Transverse colon (tissue), 4 donors: ENCODE measurements at regions not wholly inside any gene's neighbourhood (a gene's known extent, or its start where the extent isn't known, plus 50 kb on each side); places are given as distances from the start of the nearest gene placed in this dataset.

Experiments used
- DNase-seq: peaks from one replicate; pipeline ENCODE4 v3.0.0-alpha.2; 2019
- H3K27ac ChIP-seq, 4 donors: fragments of 200-600 bp; sonication (generic); 2 replicates each; pipeline ENCODE4 v1.5.1; 2016 to 2018; ENCODE audit warnings: inconsistent platforms in 4 of 4
- H3K27me3 ChIP-seq: fragments of 200-600 bp; sonication (generic); 2 replicates; pipeline ENCODE4 v1.5.1; 2017; ENCODE audit warnings: inconsistent platforms
- H3K36me3 ChIP-seq, 4 donors: fragments of 200-600 bp; sonication (generic); 2 replicates each; pipeline ENCODE4 v1.5.1; 2017 to 2019; ENCODE audit warnings: inconsistent platforms in 4 of 4
- H3K4me1 ChIP-seq, 4 donors: fragments of 200-600 bp; sonication (generic); 2 replicates each; pipeline ENCODE4 v1.5.1; 2017 to 2020; ENCODE audit warnings: inconsistent platforms in 4 of 4
- H3K4me3 ChIP-seq, 4 donors: fragments of 200-600 bp; sonication (generic); 1 replicate in 1 of 4; 2 replicates in 3 of 4; pipeline versions ENCODE4 v1.5.1 to v1.6.1; 2017 to 2019; ENCODE audit warnings: inconsistent platforms in 4 of 4
- H3K9me3 ChIP-seq, 2 donors: fragments of 200-600 bp; sonication (generic); 2 replicates each; pipeline ENCODE4 v1.5.1; 2017 to 2019; ENCODE audit warnings: inconsistent platforms in 2 of 2
- EP300 ChIP-seq: sonication (generic); formaldehyde crosslinking; IDR thresholded peaks from one replicate; pipeline ENCODE4 v1.6.1; 2017; ENCODE audit warnings: antibody characterized with exemption, low read depth
- POLR2A ChIP-seq: fragments of 450-650 bp; IDR thresholded peaks from one replicate; pipeline ENCODE4 v1.6.1; 2016; ENCODE audit warnings: antibody characterized with exemption, mild to moderate bottlenecking, moderate library complexity
- POLR2AphosphoS5 ChIP-seq, 3 donors: sonication (generic); formaldehyde crosslinking; IDR thresholded peaks; one replicate each; pipeline ENCODE4 v1.6.1; 2016; ENCODE audit warnings: antibody characterized with exemption in 3 of 3
- WGBS, 2 donors: methylation state at CpG; one replicate each; pipeline ENCODE4 v1.1.5; 2018; ENCODE audit warnings: low coverage in 1 of 2; 5-methylcytosine and 5-hydroxymethylcytosine counted together
- in situ Hi-C, 4 donors: fragments of 200-750 bp; cut with MboI; loops; one replicate each; pipeline versions ENCODE4 v1.15.0 to v1.15.1; 2017; ENCODE audit warnings: low sequenced_read_pairs in 3 of 4, low pct_ligation_motif_present in 1 of 4, low pct_unique_long_range_greater_than_20kb in 1 of 4
- intact Hi-C: fragments of 100-400 bp; cut with DNase I; formaldehyde crosslinking; loops from one replicate; pipeline ENCODE4 v1.15.1; 2023; ENCODE audit warnings: low total_unique reads
- TF ChIP-seq, protein P1 (sequence below), 5 experiments: fragments of 200-600 bp in 3 of 5; fragments of 450-650 bp in 2 of 5; sonication (generic) in 3 of 5; IDR thresholded peaks; 1 replicate in 2 of 5; 2 replicates in 3 of 5; pipeline ENCODE4 v1.5.1; 2016 to 2017; ENCODE audit warnings: antibody characterized with exemption in 5 of 5, inconsistent platforms in 3 of 5, mild to moderate bottlenecking in 2 of 5, moderate library complexity in 1 of 5

DNA sequence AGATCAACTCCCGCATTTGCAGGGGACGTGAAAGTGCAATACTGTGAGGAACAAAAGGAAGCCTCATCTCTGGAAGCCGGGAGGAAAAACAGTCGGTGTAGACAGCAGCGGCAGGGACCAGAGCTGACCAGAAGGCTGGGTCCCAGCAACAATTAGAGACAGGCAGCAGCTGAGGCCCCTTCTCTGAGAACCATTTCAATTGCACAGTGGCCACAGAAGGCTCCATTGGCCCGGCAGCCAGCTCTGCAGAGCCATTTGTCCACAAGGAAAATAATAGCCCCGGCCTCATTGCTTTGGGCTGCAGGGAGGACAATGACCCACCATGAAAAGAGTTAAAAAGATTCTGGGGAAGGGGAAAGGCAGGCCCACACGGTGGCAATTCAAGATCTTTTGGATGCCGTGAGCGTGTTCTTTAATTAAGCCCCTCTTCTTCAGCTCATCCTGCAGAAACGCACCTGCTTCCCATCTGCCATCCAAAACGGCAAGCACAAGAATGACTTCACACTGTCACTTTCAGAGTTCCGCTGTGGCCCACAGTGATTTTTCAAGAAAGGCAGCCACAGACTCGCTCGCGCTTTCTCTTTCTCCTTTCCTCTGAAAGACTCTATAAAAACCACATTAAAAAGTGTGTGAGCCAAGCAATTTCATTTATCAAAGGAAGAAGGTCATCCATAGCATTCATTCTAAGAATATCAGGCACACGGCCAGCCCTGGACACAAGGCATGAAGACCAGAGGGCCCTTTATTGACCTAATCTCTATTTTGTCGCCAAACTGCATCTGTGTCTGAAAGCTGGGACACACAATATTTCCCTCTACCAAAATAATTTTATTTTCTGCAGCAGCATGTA is 293.6 kb downstream of the SOX11 start:
- H3K27ac ChIP-seq = no peak overlapping the region
- no peaks in the 10 kb centered on the region for H3K36me3 ChIP-seq
- H3K4me3 ChIP-seq = no peak overlapping the region
- TF ChIP-seq, protein P1, sequence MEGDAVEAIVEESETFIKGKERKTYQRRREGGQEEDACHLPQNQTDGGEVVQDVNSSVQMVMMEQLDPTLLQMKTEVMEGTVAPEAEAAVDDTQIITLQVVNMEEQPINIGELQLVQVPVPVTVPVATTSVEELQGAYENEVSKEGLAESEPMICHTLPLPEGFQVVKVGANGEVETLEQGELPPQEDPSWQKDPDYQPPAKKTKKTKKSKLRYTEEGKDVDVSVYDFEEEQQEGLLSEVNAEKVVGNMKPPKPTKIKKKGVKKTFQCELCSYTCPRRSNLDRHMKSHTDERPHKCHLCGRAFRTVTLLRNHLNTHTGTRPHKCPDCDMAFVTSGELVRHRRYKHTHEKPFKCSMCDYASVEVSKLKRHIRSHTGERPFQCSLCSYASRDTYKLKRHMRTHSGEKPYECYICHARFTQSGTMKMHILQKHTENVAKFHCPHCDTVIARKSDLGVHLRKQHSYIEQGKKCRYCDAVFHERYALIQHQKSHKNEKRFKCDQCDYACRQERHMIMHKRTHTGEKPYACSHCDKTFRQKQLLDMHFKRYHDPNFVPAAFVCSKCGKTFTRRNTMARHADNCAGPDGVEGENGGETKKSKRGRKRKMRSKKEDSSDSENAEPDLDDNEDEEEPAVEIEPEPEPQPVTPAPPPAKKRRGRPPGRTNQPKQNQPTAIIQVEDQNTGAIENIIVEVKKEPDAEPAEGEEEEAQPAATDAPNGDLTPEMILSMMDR (IDR thresholded peaks at IDR 0.05) = no peak
- TF ChIP-seq POLR2A (no peak), EP300 (no peak), POLR2AphosphoS5 (IDR thresholded peaks at IDR 0.05) (no peak)
- intact Hi-C loops (no loop called here), in situ Hi-C loops (no loop called here)
- DNase-seq = no peak
- WGBS, 2 donors = 84 to 88% methylated on average over 6 to 18 of the region's 18 CpGs
- no peaks in the 10 kb centered on the region for H3K9me3 ChIP-seq
- H3K4me1 ChIP-seq = no peaks in the 10 kb centered on the region
- H3K27me3 ChIP-seq = peaks cover 4% of the 10 kb centered on the region

DNA sequence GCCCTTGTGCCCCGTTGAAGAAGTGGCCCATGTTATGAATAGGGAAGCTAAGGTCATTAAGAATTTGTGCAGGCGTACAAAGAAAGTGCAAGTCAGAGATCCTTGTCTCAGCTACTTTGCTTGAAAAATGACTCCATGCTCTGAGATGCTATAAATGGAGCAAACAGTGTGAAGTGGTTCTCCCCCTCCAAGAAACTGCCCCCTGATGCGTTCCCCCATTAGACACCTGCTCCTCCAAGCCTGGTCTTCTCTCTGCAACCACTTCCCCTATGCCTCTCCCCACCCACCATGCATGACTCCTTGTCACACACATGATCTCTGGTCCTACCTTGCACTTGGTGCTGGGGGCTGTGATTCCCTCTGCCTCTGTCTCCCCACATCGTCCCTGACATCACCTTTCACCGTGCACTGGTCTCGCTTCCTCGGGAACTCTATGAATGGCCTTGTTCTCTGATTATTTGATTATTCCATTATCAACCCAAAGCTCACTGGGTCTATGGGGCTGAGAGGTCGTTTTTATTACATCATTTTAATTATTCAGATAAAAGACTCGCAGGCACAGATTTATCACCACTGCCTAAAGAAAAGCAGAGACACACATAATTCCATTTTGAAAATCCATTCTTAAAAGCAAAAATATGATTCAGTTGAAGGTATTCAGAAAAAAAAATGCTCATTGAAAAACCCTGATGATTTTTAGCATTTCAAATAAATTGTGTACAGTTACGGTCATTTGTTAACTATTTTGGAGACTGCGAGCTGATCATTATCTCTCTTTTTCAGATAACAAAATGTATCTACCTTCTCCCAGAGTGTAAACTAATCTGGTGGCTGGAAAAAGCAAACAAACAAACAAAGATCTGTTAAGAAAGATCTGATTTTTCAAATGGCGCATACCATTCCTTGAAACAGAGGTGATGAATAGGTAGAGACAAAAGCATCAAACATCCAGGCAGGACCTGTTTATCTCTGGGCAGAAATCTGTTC is 294.9 kb downstream of the SOX11 start:
- peaks cover 4% of the 10 kb centered on the region for H3K27me3 ChIP-seq
- intact Hi-C loops = no loop called here
- TF ChIP-seq POLR2A (no peak), POLR2AphosphoS5 (IDR thresholded peaks at IDR 0.05) (no peak), EP300 (no peak)
- TF ChIP-seq, protein P1 (IDR thresholded peaks at IDR 0.05) = no peak
- WGBS, 2 donors = 78 to 82% methylated on average over 9 to 12 of the region's 12 CpGs
- H3K4me3 ChIP-seq = no peak overlapping the region
- no peak for DNase-seq
- H3K36me3 ChIP-seq = no peaks in the 10 kb centered on the region
- H3K4me1 ChIP-seq = no peaks in the 10 kb centered on the region
- no peak overlapping the region for H3K27ac ChIP-seq
- in situ Hi-C loops = no loop called here
- no peaks in the 10 kb centered on the region for H3K9me3 ChIP-seq

DNA sequence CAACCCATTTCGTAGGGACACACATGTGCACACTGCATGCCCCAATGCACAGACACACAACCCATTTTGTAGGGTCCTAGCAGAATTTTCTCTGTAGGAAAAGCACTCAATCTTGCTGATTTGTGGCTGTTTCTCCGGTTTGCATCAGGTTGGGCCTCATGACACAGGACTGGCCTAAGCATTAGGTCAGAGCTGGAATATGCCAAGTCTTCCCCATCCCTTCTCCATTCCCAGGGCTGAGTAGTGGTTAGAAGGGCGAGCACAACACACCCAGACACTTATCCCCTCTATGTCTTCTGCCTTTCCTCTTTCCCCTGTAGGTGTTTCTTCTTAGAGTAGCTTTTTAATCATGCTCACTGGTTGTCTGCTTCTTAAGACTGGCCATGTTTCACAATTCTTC is 295.9 kb downstream of the SOX11 start:
- in situ Hi-C loops = no loop called here
- no peak for DNase-seq
- intact Hi-C loops = no loop called here
- Histone ChIP-seq H3K9me3 (no peaks in the 10 kb centered on the region), H3K4me1 (no peaks in the 10 kb centered on the region), H3K36me3 (no peaks in the 10 kb centered on the region), H3K27ac (no peak overlapping the region), H3K4me3 (no peak overlapping the region), H3K27me3 (no peaks in the 10 kb centered on the region)
- WGBS, 2 donors = 47 to 65% methylated on average over 2 to 3 of the region's 3 CpGs
- TF ChIP-seq EP300 (no peak), POLR2AphosphoS5 (IDR thresholded peaks at IDR 0.05) (no peak), POLR2A (no peak)
- TF ChIP-seq, protein P1 (IDR thresholded peaks at IDR 0.05) = no peak

DNA sequence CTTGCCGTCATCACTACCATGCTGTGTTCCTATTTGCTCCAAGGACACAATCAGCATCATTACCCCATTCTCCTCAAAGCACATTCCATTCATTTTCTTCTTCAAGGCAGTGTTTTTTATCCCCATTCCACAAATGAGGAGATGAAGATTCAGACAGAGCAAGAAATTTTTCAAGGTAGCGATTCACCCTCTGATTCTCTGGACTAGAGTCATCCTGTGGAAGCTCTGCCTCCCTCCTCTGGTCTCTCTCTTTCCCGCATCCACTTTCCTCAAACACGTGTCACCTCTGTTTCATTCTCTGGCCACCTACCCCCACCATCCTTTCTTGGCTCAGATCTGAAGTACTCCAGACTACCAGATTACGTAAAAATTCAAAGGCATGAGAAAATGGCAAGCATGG is 297.9 kb downstream of the SOX11 start:
- no peaks in the 10 kb centered on the region for H3K36me3 ChIP-seq
- in situ Hi-C loops = no loop called here

More for the DNA sequence above, 297.9 kb downstream of the SOX11 start:
- intact Hi-C loops = no loop called here
- Histone ChIP-seq H3K4me3 (no peak overlapping the region), H3K27ac (no peak overlapping the region), H3K9me3 (no peaks in the 10 kb centered on the region), H3K27me3 (no peaks in the 10 kb centered on the region), H3K4me1 (no peaks in the 10 kb centered on the region)
- 84 to 89% methylated on average over 3 to 5 of the region's 5 CpGs for WGBS, 2 donors
- TF ChIP-seq EP300 (no peak), POLR2AphosphoS5 (IDR thresholded peaks at IDR 0.05) (no peak)
- DNase-seq = no peak
